MM.1S (cell line): ENCODE measurements at regions not wholly inside any gene's neighbourhood (a gene's known extent, or its start where the extent isn't known, plus 50 kb on each side); places are given as distances from the start of the nearest gene placed in this dataset.

Experiments used
- CTCF ChIP-seq: fragments of 300-600 bp; sonication (generic); IDR thresholded peaks from 2 replicates; pipeline ENCODE4 v1.5.1; 2016; ENCODE audit warnings: antibody characterized with exemption, low read length, mixed read lengths
- EZH2phosphoT487 ChIP-seq: fragments of 300-600 bp; sonication (generic); IDR thresholded peaks from 2 replicates; pipeline ENCODE4 v1.6.1; 2018; ENCODE audit warnings: antibody characterized with exemption, low read length

- TF ChIP-seq EZH2phosphoT487 = no peak
- no peak for TF ChIP-seq CTCF
These were observed 380.6 kb upstream of the REG3G start for GRCh38 chr2:78644854-78645253.
